Esophagus squamous epithelium (tissue), 5 donors: ENCODE measurements at regions not wholly inside any gene's neighbourhood (a gene's known extent, or its start where the extent isn't known, plus 50 kb on each side); places are given as distances from the start of the nearest gene placed in this dataset.
A peak's percentile ranks its signal among the peaks of the same experiment; 100 is the strongest.

ENCODE experiments used
- DNase-seq: peaks from one replicate; lab custom pipeline; 2025; lab: John Stamatoyannopoulos, UW
- H3K27ac ChIP-seq, 4 donors: fragments of 200-600 bp; sonication (generic); one replicate each; pipeline ENCODE4 v1.5.1; 2016 to 2019; ENCODE audit warnings: mild to moderate bottlenecking in 1 of 4
- H3K27me3 ChIP-seq, 4 donors: fragments of 200-600 bp; sonication (generic); 1 replicate in 3 of 4; 2 replicates in 1 of 4; pipeline versions ENCODE4 v1.5.1 to v1.6.0; 2017 to 2021; ENCODE audit warnings: antibody characterized with exemption in 1 of 4
- H3K36me3 ChIP-seq, 3 donors: fragments of 200-600 bp; sonication (generic); one replicate each; pipeline ENCODE4 v1.5.1; 2016 to 2019
- H3K4me1 ChIP-seq, 3 donors: fragments of 200-600 bp; sonication (generic); one replicate each; pipeline ENCODE4 v1.5.1; 2017 to 2019
- H3K4me3 ChIP-seq, 4 donors: fragments of 200-600 bp; sonication (generic); 1 replicate in 3 of 4; 2 replicates in 1 of 4; pipeline ENCODE4 v1.5.1; 2016 to 2019; ENCODE audit warnings: mild to moderate bottlenecking in 2 of 4, moderate library complexity in 1 of 4
- H3K9me3 ChIP-seq, 3 donors: fragments of 200-600 bp; sonication (generic); one replicate each; pipeline ENCODE4 v1.5.1; 2016 to 2019
- CTCF ChIP-seq, 6 experiments: fragments of 450-650 bp in 4 of 6; fragments of 200-600 bp in 2 of 6; sonication (generic) in 2 of 6; IDR thresholded peaks; one replicate each; pipeline ENCODE4 v1.5.1; 2016 to 2019; ENCODE audit warnings: antibody characterized with exemption in 6 of 6, mild to moderate bottlenecking in 4 of 6, moderate library complexity in 4 of 6
- POLR2A ChIP-seq, 4 donors: fragments of 450-650 bp; IDR thresholded peaks; one replicate each; pipeline ENCODE4 v1.6.1; 2017; ENCODE audit warnings: antibody characterized with exemption in 4 of 4, mild to moderate bottlenecking in 4 of 4, moderate library complexity in 3 of 4
- WGBS, 2 donors: methylation state at CpG; one replicate each; pipeline ENCODE4 v1.1.5; 2018; 5-methylcytosine and 5-hydroxymethylcytosine counted together
- intact Hi-C: fragments of 100-400 bp; cut with DNase I; formaldehyde crosslinking; loops from one replicate; pipeline ENCODE4 v1.15.0; 2022
- donor health status: DM: yes; HTN: yes; CAD: no.

DNA sequence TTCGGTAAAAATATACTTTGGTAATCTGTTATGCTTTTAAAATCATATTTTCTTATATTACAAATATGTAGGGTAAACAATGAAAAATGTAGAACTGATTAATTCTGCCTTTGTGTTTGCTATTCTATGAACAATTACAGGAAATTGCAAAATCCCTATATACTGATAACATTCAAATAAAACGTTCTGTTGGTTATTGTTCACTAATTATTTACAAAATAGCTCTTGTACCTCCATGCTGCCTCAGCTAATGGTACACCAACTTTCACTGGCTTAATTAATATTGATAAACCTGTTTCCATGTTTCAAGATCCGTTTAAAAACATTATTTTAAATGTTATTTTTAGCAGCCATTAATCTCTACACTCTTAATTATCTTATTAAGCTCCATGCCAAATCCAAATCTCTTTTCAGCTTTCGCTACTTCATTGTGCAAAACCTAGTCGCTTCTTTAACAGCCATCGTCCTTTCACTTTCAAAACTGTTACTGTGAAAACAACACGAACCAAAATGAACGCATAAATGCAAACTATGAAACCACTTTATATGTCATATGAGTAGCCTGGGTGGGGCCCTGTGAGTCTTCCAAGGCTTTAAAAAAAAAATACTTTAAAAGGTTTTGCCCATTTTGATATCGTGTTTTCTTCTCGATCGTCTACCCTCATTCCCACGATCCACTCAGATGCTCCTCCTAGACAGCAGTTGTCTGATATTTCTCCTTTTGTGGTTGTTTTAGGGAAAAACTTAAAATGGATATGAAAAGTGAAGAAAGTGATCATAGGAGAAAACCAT is 807.1 kb downstream of the USP25 start:
- Histone ChIP-seq H3K27me3 (no peaks in the 10 kb centered on the region), H3K27ac (peak overlapping the region; percentile 78 to 91 (median 87)), H3K9me3 (no peaks in the 10 kb centered on the region), H3K36me3 (no peaks in the 10 kb centered on the region), H3K4me1 (peaks cover 0 to 38% (median 9%) of the 10 kb centered on the region in 3 donors), H3K4me3 (peak overlapping the region; percentile 25 to 66 (median 48))
- 25 to 29% methylated on average over 12 of the region's 12 CpGs for WGBS, 2 donors
- intact Hi-C loops = loop anchor here (10.0 kb wide), 1 partner anchor 112 kb away; no protein-coding TSS in a partner anchor
- DNase-seq = no peak
- TF ChIP-seq CTCF (IDR thresholded peaks at IDR 0.05) (no peak), POLR2A (IDR thresholded peaks at IDR 0.05) (no peak)

DNA sequence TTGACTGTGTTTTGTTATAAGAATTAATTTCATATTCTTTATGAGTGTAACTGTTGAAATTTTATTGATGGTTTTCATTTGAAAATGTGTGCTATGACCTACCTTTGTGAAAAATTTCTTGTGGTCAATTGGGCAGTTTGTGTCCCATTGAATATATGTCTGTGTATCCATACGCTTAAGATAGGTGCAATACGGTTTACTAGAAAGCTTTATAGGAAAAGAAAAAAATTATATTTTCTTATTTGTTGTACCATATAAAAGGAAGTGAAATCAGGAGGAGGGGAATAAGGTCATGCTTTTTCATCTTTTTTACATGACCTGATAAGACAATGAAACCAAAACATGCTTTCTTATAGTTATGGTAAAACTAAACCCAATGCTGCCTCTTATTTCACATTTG is 807.7 kb downstream of the USP25 start:
- no peaks in the 10 kb centered on the region for H3K27me3 ChIP-seq
- H3K27ac ChIP-seq = peak overlapping the region; percentile 78 to 91 (median 87)
- H3K4me3 ChIP-seq = peak overlapping the region; percentile 25 to 66 (median 48)
- WGBS, 2 donors = 29 to 48% methylated on average over 2 of the region's 2 CpGs
- H3K36me3 ChIP-seq = no peaks in the 10 kb centered on the region
- no peak for DNase-seq
- TF ChIP-seq CTCF (IDR thresholded peaks at IDR 0.05) (no peak), POLR2A (IDR thresholded peaks at IDR 0.05) (no peak)
- intact Hi-C loops = loop anchor here (10.0 kb wide), 1 partner anchor 113 kb away; no protein-coding TSS in a partner anchor
- H3K4me1 ChIP-seq = peaks cover 0 to 32% (median 9%) of the 10 kb centered on the region in 3 donors
- no peaks in the 10 kb centered on the region for H3K9me3 ChIP-seq

GRCh38 chr21:16538405-16538804 is 808.6 kb downstream of the USP25 start:
- 26 to 50% methylated on average over 4 of the region's 4 CpGs for WGBS, 2 donors
- intact Hi-C loops = loop anchor here (10.0 kb wide), 1 partner anchor 114 kb away; no protein-coding TSS in a partner anchor
- no peak for DNase-seq
- peak overlapping the region; percentile 78 to 91 (median 87) for H3K27ac ChIP-seq
- H3K4me3 ChIP-seq = peak overlapping the region in 3 of 4 donors; percentile 48 to 66 (median 49)
- TF ChIP-seq CTCF (IDR thresholded peaks at IDR 0.05) = no peak
- no peak for TF ChIP-seq POLR2A (IDR thresholded peaks at IDR 0.05)
- H3K4me1 ChIP-seq = peaks cover 0 to 23% (median 4%) of the 10 kb centered on the region in 3 donors
- H3K36me3 ChIP-seq = no peaks in the 10 kb centered on the region
- H3K27me3 ChIP-seq = no peaks in the 10 kb centered on the region
- H3K9me3 ChIP-seq = no peaks in the 10 kb centered on the region

DNA sequence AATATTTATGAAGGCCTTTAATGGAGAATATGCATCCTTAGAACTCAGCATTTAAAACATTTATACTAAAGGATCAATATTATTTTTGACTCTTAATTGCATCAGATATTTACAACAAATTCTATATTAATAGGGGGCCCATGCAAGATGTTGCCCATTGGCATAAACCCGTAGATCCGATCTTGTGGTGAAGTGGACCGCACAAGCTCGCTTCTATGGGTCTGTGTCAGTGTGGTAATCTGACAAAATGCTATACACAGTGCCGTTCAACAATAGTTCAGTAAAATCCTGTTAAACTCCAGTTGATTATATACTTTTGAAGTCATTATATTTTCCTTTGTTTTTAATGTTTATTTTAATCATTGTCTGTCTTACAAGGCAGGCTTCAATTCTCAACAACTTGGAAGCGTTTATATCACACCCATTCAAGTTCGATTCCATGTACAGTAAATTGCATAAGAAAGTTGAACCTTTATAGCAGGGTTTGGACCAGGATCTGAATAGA is 809.2 kb downstream of the USP25 start:
- TF ChIP-seq POLR2A (IDR thresholded peaks at IDR 0.05) (no peak), CTCF (IDR thresholded peaks at IDR 0.05) (no peak)
- H3K27ac ChIP-seq = peak overlapping the region in 3 of 4 donors; percentile 78 to 91 (median 85)
- intact Hi-C loops = loop anchor here (10.0 kb wide), 1 partner anchor 114 kb away; no protein-coding TSS in a partner anchor
- no peaks in the 10 kb centered on the region for H3K27me3 ChIP-seq
- no peak for DNase-seq
- 39 to 67% methylated on average over 7 of the region's 7 CpGs for WGBS, 2 donors
- H3K9me3 ChIP-seq = no peaks in the 10 kb centered on the region
- H3K4me3 ChIP-seq = peak overlapping the region in 2 of 4 donors; percentile 49 to 66
- no peaks in the 10 kb centered on the region for H3K36me3 ChIP-seq
- peaks cover 0 to 17% (median 0%) of the 10 kb centered on the region in 3 donors for H3K4me1 ChIP-seq
